Sigmoid colon (tissue), 6 donors: ENCODE measurements at regions not wholly inside any gene's neighbourhood (a gene's known extent, or its start where the extent isn't known, plus 50 kb on each side); places are given as distances from the start of the nearest gene placed in this dataset.

Source experiments
- DNase-seq: peaks from one replicate; pipeline ENCODE4 v3.0.0-alpha.2; 2019
- H3K27ac ChIP-seq, 4 donors: fragments of 200-600 bp; sonication (generic); one replicate each; pipeline ENCODE4 v1.5.1; 2016 to 2019; ENCODE audit warnings: mild to moderate bottlenecking in 1 of 4
- H3K27me3 ChIP-seq, 3 donors: fragments of 200-600 bp; sonication (generic); one replicate each; pipeline ENCODE4 v1.5.1; 2019; ENCODE audit warnings: mild to moderate bottlenecking in 1 of 3
- H3K36me3 ChIP-seq, 4 donors: fragments of 200-600 bp; sonication (generic); one replicate each; pipeline ENCODE4 v1.5.1; 2016 to 2019
- H3K4me1 ChIP-seq, 4 donors: fragments of 200-600 bp; sonication (generic); one replicate each; pipeline ENCODE4 v1.5.1; 2017 to 2019
- H3K4me3 ChIP-seq, 4 donors: fragments of 200-600 bp; sonication (generic); one replicate each; pipeline ENCODE4 v1.5.1; 2017 to 2019; ENCODE audit warnings: mild to moderate bottlenecking in 2 of 4, moderate library complexity in 1 of 4
- H3K9me3 ChIP-seq, 4 donors: fragments of 200-600 bp in 3 of 4; sonication (generic) in 3 of 4; one replicate each; pipeline versions ENCODE4 v1.5.1 to v1.6.1; 2013 to 2019
- CTCF ChIP-seq, 4 experiments: fragments of 450-650 bp in 3 of 4; fragments of 200-600 bp in 1 of 4; IDR thresholded peaks; one replicate each; pipeline ENCODE4 v1.5.1; 2016 to 2019; ENCODE audit warnings: antibody characterized with exemption in 4 of 4, mild to moderate bottlenecking in 3 of 4, moderate library complexity in 2 of 4
- EP300 ChIP-seq, 4 donors: sonication (generic); formaldehyde crosslinking; IDR thresholded peaks; one replicate each; pipeline ENCODE4 v1.6.1; 2017; ENCODE audit warnings: antibody characterized with exemption in 4 of 4
- POLR2A ChIP-seq, 2 donors: fragments of 450-650 bp; IDR thresholded peaks; one replicate each; pipeline ENCODE4 v1.6.1; 2016; ENCODE audit warnings: antibody characterized with exemption in 2 of 2, mild to moderate bottlenecking in 2 of 2, moderate library complexity in 2 of 2
- POLR2AphosphoS5 ChIP-seq, 4 donors: sonication (generic); formaldehyde crosslinking; IDR thresholded peaks; one replicate each; pipeline ENCODE4 v1.6.1; 2017; ENCODE audit warnings: antibody characterized with exemption in 4 of 4
- WGBS, 2 donors: extraction: QIAGEN DNeasy Blood & Tissue Kit; methylation state at CpG; one replicate each; pipeline ENCODE4 v1.1.7; 2013; 5-methylcytosine and 5-hydroxymethylcytosine counted together
- intact Hi-C: fragments of 100-400 bp; cut with DNase I; formaldehyde crosslinking; loops from one replicate; pipeline ENCODE4 v1.15.1; 2023
- donor health status: healthy with polysubstance abuse.
- donor health status: healthy.

- WGBS, 2 donors: 75 to 87% methylated on average over 5 of the region's 5 CpGs
- intact Hi-C loops: no loop called here
- DNase-seq: no peak
- no peak overlapping the region for H3K4me3 ChIP-seq
- no peaks in the 10 kb centered on the region for H3K9me3 ChIP-seq
- H3K27ac ChIP-seq: no peak overlapping the region
- no peaks in the 10 kb centered on the region for H3K36me3 ChIP-seq
- TF ChIP-seq POLR2AphosphoS5 (IDR thresholded peaks at IDR 0.05) (no peak), EP300 (IDR thresholded peaks at IDR 0.05) (no peak), CTCF (IDR thresholded peaks at IDR 0.05) (no peak)
- H3K4me1 ChIP-seq: peaks cover 0 to 25% (median 16%) of the 10 kb centered on the region in 4 donors
- H3K27me3 ChIP-seq: no peaks in the 10 kb centered on the region
These were observed 205.6 kb upstream of the CLINT1 start for GRCh38 chr5:158064334-158065123.

GRCh38 chr5:158063052-158063451 is 204.1 kb upstream of the CLINT1 start:
- Histone ChIP-seq H3K27ac (no peak overlapping the region), H3K4me1 (peaks cover 0 to 25% (median 16%) of the 10 kb centered on the region in 4 donors)

GRCh38 chr5:158061451-158061850 is 202.5 kb upstream of the CLINT1 start:
- no peak for TF ChIP-seq EP300 (IDR thresholded peaks at IDR 0.05)
- TF ChIP-seq POLR2AphosphoS5 (IDR thresholded peaks at IDR 0.05): no peak
- no peak for TF ChIP-seq POLR2A (IDR thresholded peaks at IDR 0.05)
- TF ChIP-seq CTCF (IDR thresholded peaks at IDR 0.05): no peak
- no peaks in the 10 kb centered on the region for H3K9me3 ChIP-seq
- intact Hi-C loops: no loop called here

More at GRCh38 chr5:158063052-158063451, 204.1 kb upstream of the CLINT1 start:
- Histone ChIP-seq H3K36me3 (no peaks in the 10 kb centered on the region), H3K9me3 (no peaks in the 10 kb centered on the region), H3K27me3 (no peaks in the 10 kb centered on the region), H3K4me3 (no peak overlapping the region)
- intact Hi-C loops: no loop called here
- 91 to 100% methylated on average over 1 of the region's 1 CpG for WGBS, 2 donors
- TF ChIP-seq POLR2A (IDR thresholded peaks at IDR 0.05) (no peak), POLR2AphosphoS5 (IDR thresholded peaks at IDR 0.05) (no peak), EP300 (IDR thresholded peaks at IDR 0.05) (no peak), CTCF (IDR thresholded peaks at IDR 0.05) (no peak)
- DNase-seq: no peak

DNA sequence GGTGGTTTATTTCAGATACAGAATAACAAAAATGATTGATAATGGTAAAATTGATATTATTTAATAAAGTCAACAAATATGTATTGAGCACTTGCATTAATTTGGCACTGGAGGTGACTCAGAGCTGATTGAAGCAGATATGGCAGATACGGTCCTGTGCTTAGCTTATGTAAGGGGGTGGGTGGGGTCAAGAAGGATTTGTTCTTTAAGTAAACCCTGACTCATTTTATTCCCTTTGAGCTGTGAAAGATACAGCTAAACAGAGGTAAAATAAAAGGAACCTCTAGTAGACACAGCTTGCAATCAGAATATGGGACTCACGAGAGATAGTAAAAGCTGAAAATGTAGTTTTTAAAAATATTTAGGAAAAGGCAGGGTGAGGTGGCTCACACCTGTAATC is 201.3 kb upstream of the CLINT1 start:
- TF ChIP-seq CTCF (IDR thresholded peaks at IDR 0.05) (no peak), EP300 (IDR thresholded peaks at IDR 0.05) (no peak), POLR2A (IDR thresholded peaks at IDR 0.05) (no peak), POLR2AphosphoS5 (IDR thresholded peaks at IDR 0.05) (no peak)
- no peaks in the 10 kb centered on the region for H3K27me3 ChIP-seq
- intact Hi-C loops: no loop called here
- 32 to 63% methylated on average over 2 of the region's 2 CpGs for WGBS, 2 donors
- DNase-seq: no peak
- H3K4me1 ChIP-seq: peaks cover 0 to 20% (median 14%) of the 10 kb centered on the region in 4 donors
- H3K4me3 ChIP-seq: no peak overlapping the region
- no peaks in the 10 kb centered on the region for H3K9me3 ChIP-seq
- H3K36me3 ChIP-seq: no peaks in the 10 kb centered on the region
- no peak overlapping the region for H3K27ac ChIP-seq

More at GRCh38 chr5:158061451-158061850, 202.5 kb upstream of the CLINT1 start:
- H3K4me3 ChIP-seq: no peak overlapping the region
- WGBS, 2 donors: 92 to 93% methylated on average over 4 of the region's 4 CpGs
- H3K27me3 ChIP-seq: no peaks in the 10 kb centered on the region
- H3K36me3 ChIP-seq: no peaks in the 10 kb centered on the region
- H3K4me1 ChIP-seq: peaks cover 0 to 25% (median 17%) of the 10 kb centered on the region in 4 donors
- no peak overlapping the region for H3K27ac ChIP-seq
- no peak for DNase-seq
